CD4-positive, alpha-beta T cell (primary cell): ENCODE measurements at regions not wholly inside any gene's neighbourhood (a gene's known extent, or its start where the extent isn't known, plus 50 kb on each side); places are given as distances from the start of the nearest gene placed in this dataset.

Experiments used
- ATAC-seq: fragments of 200-7000 bp; cut with Tn5 transposase; one replicate; pipeline ENCODE4 v1.10.0; 2022; ENCODE audit warnings: mild to moderate bottlenecking; ENCODE audit not compliant: poor library complexity
- CTCF ChIA-PET: fragments of 350-600 bp; sonication (Branson Sonifier 250); formaldehyde crosslinking; loops from one replicate; lab custom pipeline; 2021; ENCODE audit warnings: antibody characterized with exemption, inconsistent platforms; lab: Charles Lee
- POLR2A ChIA-PET: fragments of 350-600 bp; sonication (Branson Sonifier 250); formaldehyde crosslinking; loops from one replicate; lab custom pipeline; 2021; ENCODE audit warnings: antibody characterized with exemption, inconsistent platforms; lab: Charles Lee
- DNase-seq, 14 experiments: peaks; one replicate each; pipeline ENCODE4 v3.0.0-alpha.2; 2013 to 2020; ENCODE audit warnings: mixed read lengths in 2 of 14
- H3K27ac ChIP-seq, 2 donors: one replicate each; pipeline versions ENCODE4 v1.5.1 to v1.7.0; 2013; ENCODE audit warnings: low read length in 2 of 2, low read depth in 1 of 2, mild to moderate bottlenecking in 1 of 2
- H3K27me3 ChIP-seq, 2 experiments: 1 replicate in 1 of 2; 2 replicates in 1 of 2; pipeline versions ENCODE4 v1.6.1 to v1.7.0; 2013; ENCODE audit warnings: low read length in 2 of 2, control low read depth in 1 of 2, mild to moderate bottlenecking in 1 of 2, moderate library complexity in 1 of 2; ENCODE audit not compliant: insufficient read depth in 2 of 2, control insufficient read depth in 1 of 2
- H3K36me3 ChIP-seq: one replicate; pipeline ENCODE4 v1.6.1; 2013; ENCODE audit warnings: low read length, control low read depth; ENCODE audit not compliant: insufficient read depth
- H3K4me1 ChIP-seq: one replicate; pipeline ENCODE4 v1.6.1; 2013; ENCODE audit warnings: low read length, control low read depth; ENCODE audit not compliant: insufficient read depth
- H3K4me3 ChIP-seq: one replicate; pipeline ENCODE4 v1.5.1; 2013; ENCODE audit warnings: mild to moderate bottlenecking, low read length, moderate library complexity
- H3K9me3 ChIP-seq, 2 experiments: 1 replicate in 1 of 2; 2 replicates in 1 of 2; pipeline versions ENCODE4 v1.6.1 to v1.7.0; 2013; ENCODE audit warnings: low read length in 2 of 2, mild to moderate bottlenecking in 2 of 2, control low read depth in 1 of 2, moderate library complexity in 1 of 2; ENCODE audit not compliant: control insufficient read depth in 1 of 2, insufficient read depth in 1 of 2
- H3K27ac Mint-ChIP-seq: one replicate; pipeline ENCODE4 v1.8.0; 2020; ENCODE audit warnings: mixed read lengths
- H3K27me3 Mint-ChIP-seq: one replicate; pipeline ENCODE4 v1.8.0; 2021; ENCODE audit warnings: mixed read lengths
- H3K36me3 Mint-ChIP-seq: one replicate; pipeline ENCODE4 v1.8.0; 2021; ENCODE audit warnings: low read depth, mixed read lengths
- H3K4me1 Mint-ChIP-seq: one replicate; pipeline ENCODE4 v1.8.0; 2021; ENCODE audit warnings: low read depth, mixed read lengths
- H3K4me3 Mint-ChIP-seq: one replicate; pipeline ENCODE4 v1.8.0; 2020; ENCODE audit warnings: mild to moderate bottlenecking, mixed read lengths
- H3K9me3 Mint-ChIP-seq: one replicate; pipeline ENCODE4 v1.8.0; 2020; ENCODE audit warnings: mixed read lengths
- intact Hi-C, 2 experiments: fragments of 100-400 bp; cut with DNase I in 1 of 2; cut with micrococcal nuclease in 1 of 2; formaldehyde crosslinking; loops; one replicate each; pipeline versions ENCODE4 v1.15.1 to v1.9.0; 2023 to 2025; cut with DNase I, micrococcal nuclease
- TF ChIP-seq, protein P1 (sequence below): fragments of 200-600 bp; IDR thresholded peaks from one replicate; pipeline ENCODE4 v1.8.0; 2022; ENCODE audit warnings: antibody characterized with exemption, mild to moderate bottlenecking

DNA sequence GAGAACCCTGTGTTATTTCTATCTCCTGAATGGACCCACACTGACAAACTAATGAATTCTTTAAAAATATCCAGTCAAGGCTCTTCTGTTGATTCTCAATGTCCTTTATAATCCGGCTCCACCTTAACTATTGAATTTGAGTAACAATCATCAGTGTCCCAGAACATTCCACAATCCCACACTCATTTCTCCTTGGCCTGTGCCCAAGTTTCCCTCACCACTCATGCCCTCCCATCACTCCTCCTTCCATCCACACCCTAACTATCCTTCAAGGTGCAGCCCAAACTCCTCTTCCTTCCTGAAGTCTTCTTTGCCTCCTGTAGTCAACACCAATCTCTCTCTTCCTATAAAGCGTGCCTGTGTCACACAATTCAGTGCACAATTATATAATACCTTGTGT, 106.1 kb downstream of the NUDT12 start:
- TF ChIP-seq, protein P1, sequence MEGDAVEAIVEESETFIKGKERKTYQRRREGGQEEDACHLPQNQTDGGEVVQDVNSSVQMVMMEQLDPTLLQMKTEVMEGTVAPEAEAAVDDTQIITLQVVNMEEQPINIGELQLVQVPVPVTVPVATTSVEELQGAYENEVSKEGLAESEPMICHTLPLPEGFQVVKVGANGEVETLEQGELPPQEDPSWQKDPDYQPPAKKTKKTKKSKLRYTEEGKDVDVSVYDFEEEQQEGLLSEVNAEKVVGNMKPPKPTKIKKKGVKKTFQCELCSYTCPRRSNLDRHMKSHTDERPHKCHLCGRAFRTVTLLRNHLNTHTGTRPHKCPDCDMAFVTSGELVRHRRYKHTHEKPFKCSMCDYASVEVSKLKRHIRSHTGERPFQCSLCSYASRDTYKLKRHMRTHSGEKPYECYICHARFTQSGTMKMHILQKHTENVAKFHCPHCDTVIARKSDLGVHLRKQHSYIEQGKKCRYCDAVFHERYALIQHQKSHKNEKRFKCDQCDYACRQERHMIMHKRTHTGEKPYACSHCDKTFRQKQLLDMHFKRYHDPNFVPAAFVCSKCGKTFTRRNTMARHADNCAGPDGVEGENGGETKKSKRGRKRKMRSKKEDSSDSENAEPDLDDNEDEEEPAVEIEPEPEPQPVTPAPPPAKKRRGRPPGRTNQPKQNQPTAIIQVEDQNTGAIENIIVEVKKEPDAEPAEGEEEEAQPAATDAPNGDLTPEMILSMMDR: no peak
- Mint-ChIP-seq H3K9me3 (no peaks in the 10 kb centered on the region), H3K27ac (no peak overlapping the region), H3K27me3 (peaks cover 19% of the 10 kb centered on the region), H3K36me3 (no peaks in the 10 kb centered on the region), H3K4me1 (no peaks in the 10 kb centered on the region), H3K4me3 (no peak overlapping the region)
- no peaks in the 10 kb centered on the region for H3K9me3 ChIP-seq
- intact Hi-C loops: no loop called here
- no peaks in the 10 kb centered on the region for H3K36me3 ChIP-seq
- H3K27ac ChIP-seq: no peak overlapping the region
- H3K27me3 ChIP-seq: no peaks in the 10 kb centered on the region
- no peak overlapping the region for H3K4me3 ChIP-seq
- no peak for ATAC-seq
- POLR2A ChIA-PET: no interaction called here
- CTCF ChIA-PET: no interaction called here
- no peaks in the 10 kb centered on the region for H3K4me1 ChIP-seq
- no peak for DNase-seq

DNA sequence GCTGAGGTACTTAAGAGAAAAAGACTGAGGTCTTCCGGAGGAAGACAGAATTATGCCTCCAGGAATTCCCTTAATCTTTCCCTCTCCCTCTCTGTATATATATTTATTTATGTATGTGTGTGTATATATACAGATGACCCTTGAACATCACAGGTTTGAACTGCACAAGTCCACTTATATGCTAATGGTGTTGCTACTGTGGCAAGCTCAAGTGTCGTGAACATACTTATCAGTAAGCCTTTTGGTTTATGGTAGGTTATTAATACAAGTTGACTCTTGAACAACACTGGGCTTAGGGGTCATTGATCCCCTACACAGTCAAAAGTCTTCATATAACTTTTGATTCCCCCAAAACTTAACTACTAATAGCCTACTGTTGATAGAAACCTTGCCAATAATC, 106.8 kb downstream of the NUDT12 start:
- H3K27me3 ChIP-seq: no peaks in the 10 kb centered on the region
- no peaks in the 10 kb centered on the region for H3K4me1 ChIP-seq
- Mint-ChIP-seq H3K27ac (no peak overlapping the region), H3K36me3 (no peaks in the 10 kb centered on the region), H3K4me3 (no peak overlapping the region), H3K9me3 (no peaks in the 10 kb centered on the region), H3K27me3 (peaks cover 19% of the 10 kb centered on the region), H3K4me1 (no peaks in the 10 kb centered on the region)
- H3K36me3 ChIP-seq: no peaks in the 10 kb centered on the region
- no peak for ATAC-seq
- intact Hi-C loops: no loop called here
- no peak overlapping the region for H3K27ac ChIP-seq
- ChIA-PET POLR2A (no interaction called here), CTCF (no interaction called here)
- TF ChIP-seq, protein P1: no peak
- DNase-seq: no peak
- H3K9me3 ChIP-seq: no peaks in the 10 kb centered on the region
- H3K4me3 ChIP-seq: no peak overlapping the region

DNA sequence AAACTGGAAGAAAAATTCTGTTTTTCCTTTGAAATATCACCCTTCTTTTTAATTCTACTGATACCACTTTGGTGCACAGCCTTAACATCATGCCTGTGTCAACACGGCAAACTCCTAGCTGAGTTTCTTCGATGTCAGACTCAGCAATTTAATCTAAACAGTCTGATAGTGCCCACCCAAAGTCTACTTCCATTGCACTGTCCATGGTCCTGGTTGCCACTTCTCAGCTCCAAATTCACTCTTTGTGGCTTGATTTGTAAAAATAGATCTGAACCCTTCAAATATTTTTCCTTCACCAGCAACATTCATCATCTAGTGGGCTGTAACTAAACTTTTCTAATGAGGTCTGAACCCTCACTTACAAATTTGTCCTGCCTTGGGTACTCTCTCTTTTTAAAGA, 107.8 kb downstream of the NUDT12 start:
- Mint-ChIP-seq H3K4me1 (no peaks in the 10 kb centered on the region), H3K4me3 (no peak overlapping the region), H3K27me3 (peaks cover 19% of the 10 kb centered on the region), H3K9me3 (no peaks in the 10 kb centered on the region), H3K27ac (no peak overlapping the region), H3K36me3 (no peaks in the 10 kb centered on the region)
- POLR2A ChIA-PET: no interaction called here
- Histone ChIP-seq H3K4me3 (no peak overlapping the region), H3K4me1 (no peaks in the 10 kb centered on the region), H3K27ac (no peak overlapping the region), H3K9me3 (no peaks in the 10 kb centered on the region), H3K27me3 (no peaks in the 10 kb centered on the region), H3K36me3 (no peaks in the 10 kb centered on the region)
- CTCF ChIA-PET: no interaction called here
- intact Hi-C loops: no loop called here
- DNase-seq (no peak), ATAC-seq (no peak)
- TF ChIP-seq, protein P1: no peak
